ENCODE measurements at regions not wholly inside any gene's neighbourhood (a gene's known extent, or its start where the extent isn't known, plus 50 kb on each side); places are given as distances from the start of the nearest gene placed in this dataset.

- TF ChIP-seq, protein P1, sequence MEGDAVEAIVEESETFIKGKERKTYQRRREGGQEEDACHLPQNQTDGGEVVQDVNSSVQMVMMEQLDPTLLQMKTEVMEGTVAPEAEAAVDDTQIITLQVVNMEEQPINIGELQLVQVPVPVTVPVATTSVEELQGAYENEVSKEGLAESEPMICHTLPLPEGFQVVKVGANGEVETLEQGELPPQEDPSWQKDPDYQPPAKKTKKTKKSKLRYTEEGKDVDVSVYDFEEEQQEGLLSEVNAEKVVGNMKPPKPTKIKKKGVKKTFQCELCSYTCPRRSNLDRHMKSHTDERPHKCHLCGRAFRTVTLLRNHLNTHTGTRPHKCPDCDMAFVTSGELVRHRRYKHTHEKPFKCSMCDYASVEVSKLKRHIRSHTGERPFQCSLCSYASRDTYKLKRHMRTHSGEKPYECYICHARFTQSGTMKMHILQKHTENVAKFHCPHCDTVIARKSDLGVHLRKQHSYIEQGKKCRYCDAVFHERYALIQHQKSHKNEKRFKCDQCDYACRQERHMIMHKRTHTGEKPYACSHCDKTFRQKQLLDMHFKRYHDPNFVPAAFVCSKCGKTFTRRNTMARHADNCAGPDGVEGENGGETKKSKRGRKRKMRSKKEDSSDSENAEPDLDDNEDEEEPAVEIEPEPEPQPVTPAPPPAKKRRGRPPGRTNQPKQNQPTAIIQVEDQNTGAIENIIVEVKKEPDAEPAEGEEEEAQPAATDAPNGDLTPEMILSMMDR (conservative IDR thresholded peaks at IDR 0.05; ENCODE audit: low read depth, low read length), result no peak
- TF ChIP-seq RCOR1 (IDR thresholded peaks at IDR 0.05; ENCODE audit: insufficient replicate concordance, low read length), result no peak
- no peak for TF ChIP-seq USF2 (IDR thresholded peaks at IDR 0.05; ENCODE audit: low read depth, low read length)
- TF ChIP-seq RAD21 (IDR thresholded peaks at IDR 0.05; ENCODE audit: low read length), result no peak
- TF ChIP-seq CHD1 (IDR thresholded peaks at IDR 0.05; ENCODE audit: low read depth, low read length), result no peak
- no peak for TF ChIP-seq POLR2A (IDR thresholded peaks at IDR 0.05; ENCODE audit: low read depth, low read length)
- TF ChIP-seq SMC3 (IDR thresholded peaks at IDR 0.05; ENCODE audit: low read depth, low read length), result no peak
- TF ChIP-seq MXI1 (IDR thresholded peaks at IDR 0.05; ENCODE audit: borderline replicate concordance, low read depth, low read length), result no peak
- no peak for TF ChIP-seq BHLHE40 (IDR thresholded peaks at IDR 0.05; ENCODE audit: low read depth, low read length)
- TF ChIP-seq CEBPB (IDR thresholded peaks at IDR 0.05; ENCODE audit: low read depth, low read length), result no peak
- no peak for TF ChIP-seq NFE2L2 (IDR thresholded peaks at IDR 0.05; ENCODE audit: low read depth, low read length)
- no peak for TF ChIP-seq RFX5 (IDR thresholded peaks at IDR 0.05; ENCODE audit: low read depth, low read length)
- no peak for TF ChIP-seq MAFK (IDR thresholded peaks at IDR 0.05; ENCODE audit: low read depth, low read length)
Measured at GRCh38 chrX:68989865-68990606, 161.2 kb downstream of the EFNB1 start.

Measured in IMR-90 (cell line).